RPMI7951 (cell line): ENCODE measurements at regions not wholly inside any gene's neighbourhood (a gene's known extent, or its start where the extent isn't known, plus 50 kb on each side); places are given as distances from the start of the nearest gene placed in this dataset.
A peak's percentile ranks its signal among the peaks of the same experiment; 100 is the strongest.
"Not testable (repeated sequence)": the region's sequence is repeated elsewhere in the genome, so short reads cannot be mapped to it uniquely, and the experiment has no call there.

ENCODE experiments used
- DNase-seq: peaks from one replicate; pipeline ENCODE4 v3.0.0-alpha.2; 2012; ENCODE audit warnings: low read depth

GRCh38 chr13:76289558-76289957 lies 596.6 kb downstream of the KCTD12 start:
- no peak for DNase-seq

- no peak for DNase-seq
These were observed 600.0 kb downstream of the KCTD12 start for GRCh38 chr13:76286178-76286577.

- DNase-seq: no peak
These were observed 600.7 kb downstream of the KCTD12 start for GRCh38 chr13:76285463-76285862.

GRCh38 chr13:76279766-76280165 lies 606.4 kb downstream of the KCTD12 start:
- not testable (repeated sequence) for DNase-seq

- peak; percentile 3 for DNase-seq
These were observed 614.4 kb downstream of the KCTD12 start for GRCh38 chr13:76271728-76272232.

- not testable (repeated sequence) for DNase-seq
These were observed 617.9 kb downstream of the KCTD12 start for GRCh38 chr13:76268307-76268706.

GRCh38 chr13:76267216-76267615 lies 619.0 kb downstream of the KCTD12 start:
- DNase-seq: no peak

- no peak for DNase-seq
These were observed 619.6 kb downstream of the KCTD12 start for GRCh38 chr13:76266561-76266960.

GRCh38 chr13:76250211-76250610 lies 614.1 kb downstream of the LMO7 start:
- DNase-seq: no peak

GRCh38 chr13:76245920-76246319 lies 609.8 kb downstream of the LMO7 start:
- no peak for DNase-seq

GRCh38 chr13:76245211-76245610 lies 609.1 kb downstream of the LMO7 start:
- DNase-seq: no peak

GRCh38 chr13:76243120-76243519 lies 607.0 kb downstream of the LMO7 start:
- DNase-seq: not testable (repeated sequence)

GRCh38 chr13:76239031-76239680 lies 603.0 kb downstream of the LMO7 start:
- no peak for DNase-seq

GRCh38 chr13:76231522-76232167 lies 595.5 kb downstream of the LMO7 start:
- DNase-seq: no peak

- no peak for DNase-seq
These were observed 593.2 kb downstream of the LMO7 start for GRCh38 chr13:76229281-76229680.

- DNase-seq: no peak
These were observed 590.8 kb downstream of the LMO7 start for GRCh38 chr13:76226941-76227340.

GRCh38 chr13:76225815-76226489 lies 589.8 kb downstream of the LMO7 start:
- peak; percentile 15 for DNase-seq

- no peak for DNase-seq
These were observed 587.9 kb downstream of the LMO7 start for GRCh38 chr13:76223999-76224398.

- DNase-seq: no peak
These were observed 587.4 kb downstream of the LMO7 start for GRCh38 chr13:76223565-76223964.

GRCh38 chr13:76222511-76222910 lies 586.4 kb downstream of the LMO7 start:
- DNase-seq: no peak

- DNase-seq: no peak
These were observed 580.6 kb downstream of the LMO7 start for GRCh38 chr13:76216729-76217128.

- DNase-seq: no peak
These were observed 577.9 kb downstream of the LMO7 start for GRCh38 chr13:76214001-76214400.

- no peak for DNase-seq
These were observed 577.3 kb downstream of the LMO7 start for GRCh38 chr13:76213423-76213904.
